ENCODE measurements at regions not wholly inside any gene's neighbourhood (a gene's known extent, or its start where the extent isn't known, plus 50 kb on each side); places are given as distances from the start of the nearest gene placed in this dataset.

DNA sequence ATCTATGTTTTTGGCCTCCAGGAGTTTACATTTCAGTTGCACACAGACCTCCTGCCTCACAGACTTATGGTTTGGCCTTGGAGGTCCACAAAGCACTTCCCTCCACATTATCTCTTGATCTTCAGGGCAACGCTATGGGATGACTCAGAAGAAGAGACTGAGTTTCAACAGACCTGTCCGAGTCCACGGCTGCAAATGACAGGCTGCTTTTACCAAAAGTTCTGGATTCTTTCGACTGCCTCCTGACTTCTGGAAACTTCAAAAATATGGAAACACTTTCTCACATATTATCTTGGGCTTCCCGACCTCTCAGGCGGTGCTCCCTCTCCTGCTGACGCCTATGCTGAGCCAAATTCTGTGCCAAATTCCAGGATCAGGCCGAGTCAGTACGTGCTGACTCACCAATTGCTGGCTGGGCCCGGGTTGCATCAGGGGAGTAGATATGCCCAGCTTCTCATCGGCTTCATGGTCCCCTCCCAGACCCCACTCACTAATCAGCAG lies 190.2 kb downstream of the BMP7 start:
- TF ChIP-seq, protein P1, sequence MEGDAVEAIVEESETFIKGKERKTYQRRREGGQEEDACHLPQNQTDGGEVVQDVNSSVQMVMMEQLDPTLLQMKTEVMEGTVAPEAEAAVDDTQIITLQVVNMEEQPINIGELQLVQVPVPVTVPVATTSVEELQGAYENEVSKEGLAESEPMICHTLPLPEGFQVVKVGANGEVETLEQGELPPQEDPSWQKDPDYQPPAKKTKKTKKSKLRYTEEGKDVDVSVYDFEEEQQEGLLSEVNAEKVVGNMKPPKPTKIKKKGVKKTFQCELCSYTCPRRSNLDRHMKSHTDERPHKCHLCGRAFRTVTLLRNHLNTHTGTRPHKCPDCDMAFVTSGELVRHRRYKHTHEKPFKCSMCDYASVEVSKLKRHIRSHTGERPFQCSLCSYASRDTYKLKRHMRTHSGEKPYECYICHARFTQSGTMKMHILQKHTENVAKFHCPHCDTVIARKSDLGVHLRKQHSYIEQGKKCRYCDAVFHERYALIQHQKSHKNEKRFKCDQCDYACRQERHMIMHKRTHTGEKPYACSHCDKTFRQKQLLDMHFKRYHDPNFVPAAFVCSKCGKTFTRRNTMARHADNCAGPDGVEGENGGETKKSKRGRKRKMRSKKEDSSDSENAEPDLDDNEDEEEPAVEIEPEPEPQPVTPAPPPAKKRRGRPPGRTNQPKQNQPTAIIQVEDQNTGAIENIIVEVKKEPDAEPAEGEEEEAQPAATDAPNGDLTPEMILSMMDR (conservative IDR thresholded peaks at IDR 0.05; ENCODE audit: low read length) = no peak
- TF ChIP-seq EZH2phosphoT487 (IDR thresholded peaks at IDR 0.05; ENCODE audit: borderline replicate concordance, low read depth, low read length) = no peak

Data from OCI-LY7 (cell line).